GM18861 (cell line): ENCODE measurements at regions not wholly inside any gene's neighbourhood (a gene's known extent, or its start where the extent isn't known, plus 50 kb on each side); places are given as distances from the start of the nearest gene placed in this dataset.

Experiments
- ATAC-seq: cut with Tn5 transposase; IDR thresholded peaks from one replicate; pipeline ENCODE4 v1.9.1; 2021; ENCODE audit not compliant: unreplicated experiment

DNA sequence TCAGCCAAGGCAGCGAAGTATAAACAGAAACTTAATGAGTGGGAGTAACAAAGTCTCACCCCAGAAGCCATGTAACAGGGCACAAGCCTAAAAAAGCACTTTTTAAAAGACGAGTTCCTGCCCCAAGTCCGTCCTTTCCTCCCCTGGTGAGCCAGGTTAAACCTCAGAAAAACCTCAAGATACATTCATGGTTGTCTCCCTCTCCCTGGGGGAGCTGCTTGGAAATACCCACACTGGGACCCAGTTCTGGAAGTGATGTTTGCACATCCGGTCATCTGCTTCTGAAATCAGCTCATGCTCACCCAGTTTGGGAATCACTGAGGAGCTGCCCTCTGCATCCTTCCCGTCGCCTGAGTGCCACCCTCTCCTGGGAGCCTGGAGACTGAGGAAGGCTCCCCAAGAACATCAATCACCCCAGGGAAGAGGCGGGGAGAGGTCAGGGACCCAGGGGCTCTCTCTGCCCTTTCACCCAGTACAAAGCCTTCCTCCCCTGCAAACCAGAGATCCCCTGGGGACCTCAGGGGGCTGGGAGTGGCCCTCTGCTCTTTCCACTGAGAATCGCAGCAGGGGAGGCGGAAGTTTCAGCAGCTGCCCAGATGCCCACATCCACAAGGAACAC lies 150.6 kb upstream of the AGAP1 start:
- no peak for ATAC-seq

- ATAC-seq, result no peak
These were observed 150.0 kb upstream of the AGAP1 start for GRCh38 chr2:235343869-235344268.

- ATAC-seq, result no peak
These were observed 148.1 kb upstream of the AGAP1 start for GRCh38 chr2:235345745-235346144.

DNA sequence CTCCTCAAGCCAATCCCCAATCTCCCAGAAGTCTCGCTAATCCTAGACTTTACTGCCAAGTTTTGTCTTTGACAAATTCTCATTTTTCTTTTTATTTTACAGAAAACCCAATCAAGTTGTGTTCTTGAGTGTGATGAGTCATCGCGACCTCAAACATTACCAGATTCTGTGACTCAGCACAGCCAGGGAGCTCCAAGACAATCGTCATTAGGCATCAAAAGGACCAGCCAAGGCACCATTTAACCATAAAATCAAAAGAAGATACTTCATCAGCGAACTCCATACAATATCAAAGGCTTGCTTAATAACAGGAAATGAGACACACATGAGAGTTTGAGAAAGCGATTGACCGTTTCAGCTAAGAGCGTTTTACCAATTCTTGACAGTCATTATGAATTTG lies 146.2 kb upstream of the AGAP1 start:
- no peak for ATAC-seq

DNA sequence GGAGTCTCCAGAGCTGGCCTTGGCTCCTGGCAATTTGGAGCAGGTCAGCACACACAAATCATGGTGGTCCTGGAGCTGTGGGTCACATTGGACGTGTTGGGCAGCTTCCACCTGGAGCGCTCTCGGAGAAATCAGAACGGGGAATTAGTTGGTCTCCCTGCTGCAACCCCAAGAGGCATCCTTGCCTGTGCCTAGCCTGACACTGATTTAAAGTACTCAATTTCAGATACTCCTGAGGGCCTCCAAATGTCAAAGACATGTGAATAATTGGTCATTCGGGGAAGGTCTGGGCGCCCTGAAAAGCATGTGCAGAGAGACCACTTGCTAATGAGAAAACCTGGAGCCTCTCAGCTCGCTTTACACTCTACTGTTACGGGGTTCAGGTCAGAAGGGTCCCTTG lies 145.5 kb upstream of the AGAP1 start:
- no peak for ATAC-seq

DNA sequence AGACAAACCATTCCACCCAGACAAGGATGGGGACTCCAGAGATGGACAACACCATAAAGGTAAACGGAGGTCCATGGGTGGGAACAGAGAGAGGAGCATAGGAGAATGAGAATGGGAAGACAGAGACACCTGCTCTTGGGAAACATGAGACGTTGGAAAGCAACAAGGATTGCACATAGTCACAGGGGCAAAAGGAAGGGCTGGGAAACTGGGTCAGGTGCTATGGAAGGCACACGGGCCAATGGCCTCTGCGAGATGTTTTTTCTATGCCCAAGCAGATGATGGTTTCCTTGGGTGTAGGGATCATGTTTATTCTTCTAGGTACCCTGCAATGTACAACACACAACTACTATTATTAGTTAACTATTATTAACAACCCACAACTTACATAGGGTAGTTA lies 143.6 kb upstream of the AGAP1 start:
- no peak for ATAC-seq

DNA sequence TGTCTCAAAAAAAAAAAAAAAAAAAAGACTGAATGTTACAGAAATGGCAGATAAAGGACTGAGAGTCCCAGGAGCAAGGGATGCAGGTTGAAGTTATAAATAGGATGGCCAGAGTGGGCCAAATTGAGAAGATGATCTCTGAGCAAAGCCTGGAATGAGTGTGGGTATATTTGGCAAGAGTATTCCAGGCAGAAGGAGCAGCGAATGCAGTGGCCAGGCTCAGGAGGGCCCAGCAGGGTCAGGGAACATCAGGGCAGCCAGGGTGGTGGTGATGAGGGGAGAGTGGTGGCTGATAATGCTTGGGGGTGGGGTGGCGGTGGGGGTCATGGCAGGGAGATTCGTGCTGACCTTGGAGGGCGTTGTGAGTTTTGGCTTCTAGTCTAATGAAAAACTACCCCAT lies 141.3 kb upstream of the AGAP1 start:
- no peak for ATAC-seq

- no peak for ATAC-seq
These were observed 136.0 kb upstream of the AGAP1 start for GRCh38 chr2:235357881-235358280.

DNA sequence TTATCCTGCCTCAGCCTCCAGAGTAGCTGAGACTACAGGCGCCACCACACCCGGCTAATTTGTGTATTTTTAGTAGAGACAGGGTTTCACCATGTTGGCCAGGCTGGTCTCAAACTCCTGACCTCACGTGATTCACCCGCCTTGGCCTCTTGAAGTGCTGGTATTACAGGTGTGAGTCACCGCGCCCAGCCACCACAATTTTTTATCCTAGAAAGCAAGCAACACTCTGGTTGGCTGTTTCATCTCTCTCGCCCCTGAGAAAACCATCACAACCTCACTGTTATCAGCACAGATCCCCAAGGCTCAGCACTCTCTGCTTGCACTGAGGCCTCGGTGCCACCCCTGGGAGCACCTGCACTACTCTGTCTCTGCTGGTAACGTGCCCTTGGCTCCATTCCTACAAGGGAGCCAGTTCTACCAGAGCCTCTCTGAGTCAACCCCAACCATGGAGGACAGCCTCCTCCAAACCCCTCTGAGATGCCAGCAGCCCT lies 134.8 kb upstream of the AGAP1 start:
- no peak for ATAC-seq

DNA sequence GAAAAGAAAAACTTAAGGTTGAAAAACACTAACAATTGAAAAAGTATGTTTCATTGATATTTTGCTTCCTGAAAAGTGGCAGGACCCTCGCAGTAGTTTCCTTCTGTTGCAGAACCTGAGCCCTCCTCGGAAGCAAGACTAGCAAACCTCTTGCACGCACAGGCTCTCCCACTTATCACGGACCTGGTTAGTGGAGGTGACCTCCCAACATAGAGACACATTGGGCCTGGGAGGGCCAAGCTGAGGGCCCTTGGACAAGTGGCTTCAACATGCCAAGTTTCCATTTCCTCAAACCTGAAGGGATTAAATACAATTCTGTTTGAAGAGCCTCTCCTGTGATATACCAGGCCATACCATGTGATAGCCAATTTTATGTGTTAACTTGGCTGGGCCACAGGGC lies 133.4 kb upstream of the AGAP1 start:
- no peak for ATAC-seq

- ATAC-seq, result no peak
These were observed 128.1 kb upstream of the AGAP1 start for GRCh38 chr2:235365743-235366142.

GRCh38 chr2:235366390-235366789 lies 127.5 kb upstream of the AGAP1 start:
- no peak for ATAC-seq

- ATAC-seq, result no peak
These were observed 127.0 kb upstream of the AGAP1 start for GRCh38 chr2:235366807-235367206.

DNA sequence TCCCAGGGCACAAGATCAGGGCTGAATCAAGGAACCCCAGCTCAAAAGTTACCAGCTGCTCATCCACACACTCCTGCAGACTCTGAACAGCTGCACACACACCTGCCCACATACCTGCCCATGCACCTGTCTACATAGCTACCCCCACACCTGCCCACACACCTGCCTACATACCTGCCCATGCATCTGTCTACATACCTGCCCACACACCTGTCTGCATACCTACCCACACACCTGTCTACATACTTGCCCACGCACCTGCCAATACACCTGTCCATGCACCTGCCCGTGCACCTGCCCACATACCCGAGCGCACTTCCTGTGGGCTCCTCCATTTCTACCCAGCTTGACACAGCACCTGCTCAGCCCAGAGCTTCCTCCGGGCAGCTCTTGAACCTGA lies 122.8 kb upstream of the AGAP1 start:
- no peak for ATAC-seq

GRCh38 chr2:235373171-235373570 lies 120.7 kb upstream of the AGAP1 start:
- ATAC-seq, result no peak

- no peak for ATAC-seq
These were observed 116.7 kb upstream of the AGAP1 start for GRCh38 chr2:235377176-235377575.

DNA sequence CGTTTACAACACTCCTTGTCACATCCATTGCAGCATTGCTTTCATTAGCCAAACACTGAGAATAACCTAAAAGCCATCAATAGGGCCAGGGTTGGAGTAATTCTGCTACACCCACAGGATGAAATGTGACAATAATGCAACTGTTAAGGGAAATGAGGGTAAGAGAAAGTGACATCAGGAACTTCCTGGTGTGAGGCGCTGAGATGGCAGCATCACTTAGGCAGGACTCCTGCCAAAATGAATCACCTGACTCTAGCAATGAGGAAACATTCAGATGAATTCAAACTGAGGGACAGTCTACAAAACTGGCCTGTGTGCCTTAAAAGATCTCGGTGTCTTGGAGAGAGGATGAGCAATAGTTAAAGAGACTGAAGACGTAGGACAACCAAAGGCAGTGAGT lies 115.6 kb upstream of the AGAP1 start:
- no peak for ATAC-seq

GRCh38 chr2:235378944-235379343 lies 114.9 kb upstream of the AGAP1 start:
- ATAC-seq, result no peak

DNA sequence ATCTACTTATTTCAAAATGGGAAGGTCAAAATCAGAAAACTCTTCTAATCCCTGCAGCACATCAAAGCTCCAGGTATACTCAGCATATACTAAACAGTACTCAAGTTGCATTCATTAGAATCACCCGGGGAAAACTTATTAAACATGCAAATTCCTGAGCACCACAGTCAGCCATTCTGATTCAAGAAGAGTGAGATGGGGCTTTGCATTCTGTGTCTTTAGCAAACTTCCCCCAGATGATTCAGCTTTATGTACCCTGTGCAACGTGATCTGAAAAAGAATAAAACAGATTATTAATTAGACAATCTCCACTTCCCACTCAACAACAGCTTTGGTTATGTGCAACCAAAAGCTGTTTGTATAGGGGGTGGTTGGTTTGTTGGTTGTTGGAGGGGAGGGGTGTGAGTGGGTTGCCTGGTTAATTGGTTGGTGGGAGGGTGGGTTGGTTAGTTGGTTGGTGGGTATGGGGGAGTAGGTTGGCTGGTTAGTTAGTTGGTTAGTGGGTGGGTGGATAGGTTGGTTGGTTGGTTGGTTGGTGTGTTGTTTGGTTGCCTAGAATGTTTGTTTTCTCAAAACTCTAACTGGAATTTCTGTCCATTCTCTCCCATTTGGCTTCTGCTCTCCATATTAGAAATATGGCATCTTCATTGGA lies 112.5 kb upstream of the AGAP1 start:
- ATAC-seq, result no peak

DNA sequence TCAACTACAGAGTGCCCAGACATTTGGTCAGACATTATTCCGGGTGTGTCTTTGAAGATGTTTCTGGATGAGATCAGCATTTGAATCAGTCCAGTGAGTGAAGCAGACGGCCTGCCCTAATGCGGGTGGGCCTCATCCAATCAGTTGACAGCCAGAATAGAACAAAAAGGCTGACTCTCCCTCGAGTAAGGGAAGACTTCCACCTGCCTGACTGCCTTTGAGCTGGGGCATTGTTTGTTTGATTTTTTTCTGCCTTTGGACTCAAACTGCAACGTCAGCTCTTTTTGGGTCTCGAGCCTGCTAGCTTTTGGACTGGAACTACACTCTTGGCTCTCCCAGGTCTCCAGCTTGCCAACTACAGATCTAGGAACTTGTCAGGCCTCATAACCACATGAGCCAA lies 111.7 kb upstream of the AGAP1 start:
- no peak for ATAC-seq

- no peak for ATAC-seq
These were observed 111.2 kb upstream of the AGAP1 start for GRCh38 chr2:235382601-235383000.

DNA sequence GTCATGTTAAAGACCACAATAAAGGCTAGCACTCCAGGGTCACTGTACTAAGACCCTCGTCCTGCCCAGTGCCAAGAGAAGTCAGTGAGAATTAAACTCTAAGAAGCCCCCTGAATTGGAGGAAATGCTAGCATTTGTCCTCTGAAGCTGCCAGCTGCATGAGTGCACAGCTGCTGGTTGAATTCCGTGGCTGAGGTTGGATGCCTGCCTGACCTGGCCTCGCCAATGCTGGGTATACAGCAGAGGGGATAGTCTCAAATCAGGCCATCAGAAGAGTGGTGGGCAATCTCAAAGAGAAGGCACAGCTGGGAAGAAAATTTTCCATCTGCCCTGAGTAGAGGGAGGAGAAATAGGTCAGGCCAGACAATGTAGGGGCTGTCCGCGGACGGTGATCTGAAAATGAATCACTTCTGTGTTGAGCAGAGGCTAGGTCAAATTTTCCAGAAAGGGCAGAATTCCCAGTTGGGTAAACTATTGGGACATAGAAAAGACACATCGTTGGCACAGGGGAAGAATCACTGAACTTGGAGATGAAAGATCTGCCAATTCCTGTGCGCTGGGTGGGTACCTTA lies 110.5 kb upstream of the AGAP1 start:
- no peak for ATAC-seq

GRCh38 chr2:235384624-235385023 lies 109.2 kb upstream of the AGAP1 start:
- no peak for ATAC-seq
